ENCODE measurements at regions not wholly inside any gene's neighbourhood (a gene's known extent, or its start where the extent isn't known, plus 50 kb on each side); places are given as distances from the start of the nearest gene placed in this dataset.

- TF ChIP-seq CTCF (IDR thresholded peaks at IDR 0.05; ENCODE audit: insufficient read depth, low read depth, low read length) (no peak), EZH2 (IDR thresholded peaks at IDR 0.05; ENCODE audit: insufficient read depth, low read length) (no peak)
These were observed 134.7 kb upstream of the KIRREL3 start for GRCh38 chr11:127135256-127135655.

Measured in astrocyte (in vitro differentiated cells and primary cell).